NCI-H82 (cell line): ENCODE measurements at regions not wholly inside any gene's neighbourhood (a gene's known extent, or its start where the extent isn't known, plus 50 kb on each side); places are given as distances from the start of the nearest gene placed in this dataset.
"Not testable (repeated sequence)": the region's sequence is repeated elsewhere in the genome, so short reads cannot be mapped to it uniquely, and the experiment has no call there.

Experiments used
- DNase-seq: peaks from one replicate; lab custom pipeline; 2025; lab: John Stamatoyannopoulos, UW

DNA sequence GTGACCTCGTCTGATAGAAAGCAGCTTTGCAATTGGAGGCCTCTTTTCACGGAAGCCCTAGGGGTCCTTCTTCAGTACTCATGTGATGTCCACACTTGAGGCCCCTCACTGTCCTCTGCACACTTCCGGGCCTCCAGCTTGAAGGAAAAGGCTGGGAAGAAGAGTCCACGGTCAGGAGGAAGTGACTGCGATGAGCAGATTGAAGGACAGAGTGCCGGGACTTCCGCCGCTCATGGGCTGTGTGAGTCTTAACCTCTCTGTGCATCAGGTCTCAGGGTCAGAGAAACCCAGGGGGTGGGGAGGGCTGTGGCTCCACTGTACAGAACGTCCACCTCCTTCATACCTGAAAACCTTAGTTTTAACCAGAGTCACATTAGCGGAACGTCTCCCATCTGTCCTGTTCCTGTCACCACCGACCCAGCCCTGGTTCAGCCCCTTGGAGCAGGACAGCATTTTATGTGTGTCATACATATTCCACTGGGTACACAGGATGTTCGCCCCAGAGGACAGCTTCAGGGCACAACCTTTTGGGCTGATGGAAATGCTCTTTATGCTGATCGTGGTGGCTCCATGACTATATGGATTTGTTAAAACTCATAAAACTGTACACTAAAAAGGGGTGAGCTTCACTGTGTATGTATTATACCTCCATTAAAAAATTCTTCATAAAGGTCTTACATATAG, 51.0 kb upstream of the SORCS2 start:
- DNase-seq = no peak

DNA sequence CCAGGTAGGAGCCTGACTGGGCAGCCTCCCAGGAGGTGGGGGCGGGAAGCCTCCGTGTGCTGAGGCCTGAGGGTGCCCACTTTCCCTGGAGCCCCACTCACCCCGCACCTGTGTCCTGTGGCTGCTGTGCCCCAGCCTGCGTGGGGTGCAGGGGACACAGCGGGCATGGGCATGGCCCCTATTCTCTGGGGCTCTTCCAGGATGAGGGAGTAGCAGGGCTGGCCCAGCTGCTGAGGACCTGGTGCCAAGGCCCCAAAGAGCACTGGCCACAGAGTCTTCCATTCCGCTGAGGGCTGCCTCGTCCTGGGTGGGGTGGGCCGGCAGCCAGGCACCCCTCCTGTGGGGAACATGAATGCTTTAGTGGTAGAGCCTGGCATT, 51.7 kb upstream of the SORCS2 start:
- no peak for DNase-seq

DNA sequence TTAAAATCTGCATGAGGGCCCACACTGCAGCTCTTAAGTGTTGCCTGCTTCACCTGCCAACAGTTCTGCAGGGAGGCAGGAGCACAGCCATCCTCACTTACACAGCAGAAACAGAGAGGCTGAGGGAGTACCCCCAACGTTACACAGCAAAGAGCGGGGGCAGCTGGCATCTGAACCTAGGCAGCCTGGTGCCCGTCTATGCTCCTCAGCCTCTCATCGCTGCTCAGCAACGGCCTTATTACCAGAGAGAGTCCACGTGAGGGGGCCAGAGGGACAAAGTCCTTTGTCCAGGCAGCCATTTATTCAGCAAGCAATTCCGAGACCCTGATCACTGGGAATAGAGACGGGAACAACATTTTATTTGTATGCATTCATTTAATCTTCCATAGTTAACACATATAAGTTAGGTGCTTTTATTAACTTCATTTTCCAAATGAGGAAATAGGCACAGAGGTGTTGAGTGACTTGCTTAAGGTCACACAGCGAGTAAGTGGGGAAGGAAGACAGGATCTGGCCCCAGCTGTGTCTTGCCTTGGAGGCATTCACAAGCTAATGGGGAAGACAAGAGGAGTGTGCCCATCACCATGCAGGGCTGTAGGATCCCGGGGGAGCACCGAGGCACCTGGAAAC, 52.2 kb upstream of the SORCS2 start:
- DNase-seq = no peak

DNA sequence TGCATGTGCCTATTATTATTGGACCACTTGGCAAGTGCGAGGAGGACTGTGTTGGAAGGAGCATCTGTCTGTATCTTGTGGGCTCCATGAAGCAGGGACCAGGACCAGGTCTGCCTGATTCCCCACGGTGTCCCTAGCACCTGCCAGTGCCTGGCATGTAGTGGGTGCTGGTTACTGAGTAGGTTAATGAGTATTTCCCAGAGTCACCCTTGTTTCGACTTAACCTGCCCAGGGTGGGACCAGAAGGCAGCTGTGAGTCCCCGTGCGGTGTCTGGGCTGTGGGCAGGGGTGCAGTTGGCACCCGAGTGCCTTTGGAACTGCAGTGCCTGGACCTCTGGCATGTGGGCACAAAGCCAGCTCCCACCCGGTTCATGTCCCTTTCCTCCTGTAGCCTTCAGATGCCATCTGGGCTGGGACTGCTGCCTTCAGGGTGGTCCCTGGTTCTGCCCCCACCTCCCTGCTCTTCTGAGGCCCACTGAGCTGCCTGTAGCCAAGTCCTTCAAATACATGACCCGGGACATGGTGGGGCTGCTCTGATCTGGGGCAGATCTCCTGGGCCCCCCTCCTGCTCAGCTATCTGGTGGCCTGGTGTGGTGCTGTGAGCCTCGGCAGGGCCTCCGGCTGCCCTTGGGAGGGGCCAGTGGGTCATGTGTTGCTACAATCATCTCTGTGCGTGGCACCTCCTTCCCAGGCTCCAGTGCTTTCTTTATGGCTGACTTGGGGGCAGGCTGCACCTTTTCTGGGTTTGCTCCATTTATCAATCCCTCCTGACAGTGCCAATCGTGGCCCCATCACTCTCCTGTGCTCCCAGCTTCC, 53.0 kb upstream of the SORCS2 start:
- DNase-seq = no peak

DNA sequence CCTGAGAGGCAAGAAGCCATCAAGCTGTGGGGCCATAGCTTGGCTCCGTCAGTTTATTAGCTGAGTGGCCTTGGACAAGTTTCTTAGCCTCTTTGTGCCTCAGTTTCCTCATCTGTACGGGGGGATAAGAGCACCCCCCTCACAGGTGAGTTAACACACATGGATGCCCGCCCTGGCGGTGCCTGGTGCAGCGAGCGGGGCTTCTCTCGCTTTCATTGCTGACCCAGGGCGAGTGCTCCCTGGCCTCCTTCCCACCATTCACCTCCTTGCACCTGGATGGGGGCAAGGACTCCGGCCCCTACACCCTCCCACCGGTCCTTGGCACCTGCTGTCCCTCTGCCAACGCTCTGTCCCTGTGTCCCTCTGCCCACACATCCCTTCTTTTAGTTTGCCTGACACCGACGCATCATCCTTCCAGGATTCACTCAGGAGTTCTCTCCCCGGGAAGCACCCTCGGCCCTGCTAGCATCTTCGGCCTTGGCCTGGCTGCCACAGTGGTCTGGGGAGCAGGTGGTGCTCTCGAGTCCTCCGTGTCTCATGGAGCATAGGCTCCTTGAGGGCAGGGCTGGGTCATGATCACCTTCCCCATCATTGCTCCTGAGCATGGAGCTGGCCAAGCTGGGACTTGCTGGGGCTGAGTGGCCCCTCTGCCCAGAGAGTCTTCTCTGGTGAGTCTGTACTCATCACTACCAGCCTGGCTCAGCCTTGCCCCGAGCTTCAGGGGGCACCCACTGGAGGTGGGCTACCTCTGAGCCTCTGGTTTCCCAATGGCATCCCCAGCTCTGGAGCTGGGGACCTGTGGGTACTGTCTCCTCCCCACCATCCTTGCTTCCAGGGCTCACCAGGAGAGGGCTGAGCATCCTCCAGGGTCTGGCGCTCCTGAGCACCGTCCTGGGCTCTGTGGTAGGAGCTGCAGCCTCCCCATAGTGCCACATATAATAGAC, 53.8 kb upstream of the SORCS2 start:
- no peak for DNase-seq

DNA sequence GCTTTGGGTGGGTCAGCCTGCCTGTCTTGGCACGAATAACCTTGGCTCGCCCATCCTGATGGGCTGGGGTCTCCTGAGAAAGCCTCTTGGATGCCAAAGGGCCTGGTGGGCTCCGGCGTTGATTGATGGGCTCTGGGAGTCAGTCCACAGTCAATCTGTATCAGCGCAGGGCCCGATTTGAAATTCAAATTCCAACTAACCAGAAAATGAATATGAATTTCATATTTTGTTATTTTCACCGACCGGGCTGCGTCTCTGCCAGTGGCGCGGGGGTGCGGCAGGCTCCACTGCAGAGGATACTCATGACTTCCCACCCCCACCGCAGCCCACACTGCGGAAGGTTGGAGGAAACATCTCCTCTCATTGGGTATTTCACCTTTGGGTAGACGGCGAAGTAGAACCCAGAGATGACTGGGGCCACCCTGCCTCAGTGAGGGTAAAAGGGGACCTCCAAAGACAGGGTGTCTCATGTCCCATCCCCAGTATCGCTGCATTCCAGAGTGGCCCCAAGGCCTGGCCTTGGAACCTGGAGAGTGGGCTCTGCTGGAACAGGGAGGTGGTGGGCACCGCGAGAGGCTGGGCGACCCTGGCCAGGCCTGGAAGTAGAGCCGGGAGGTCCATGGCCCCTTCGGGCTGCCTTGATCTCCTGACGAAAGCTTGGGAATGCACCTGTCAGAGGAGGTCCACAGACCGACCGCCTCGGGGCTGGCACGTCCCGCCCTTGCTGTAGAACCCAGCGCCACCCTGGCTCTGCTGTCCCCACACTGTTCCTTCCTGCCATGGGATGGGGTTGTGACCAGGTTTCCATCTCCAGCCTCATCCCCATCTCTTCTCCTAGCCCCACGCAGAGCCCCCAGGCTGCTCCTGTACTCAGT, 54.8 kb upstream of the SORCS2 start:
- DNase-seq = no peak

DNA sequence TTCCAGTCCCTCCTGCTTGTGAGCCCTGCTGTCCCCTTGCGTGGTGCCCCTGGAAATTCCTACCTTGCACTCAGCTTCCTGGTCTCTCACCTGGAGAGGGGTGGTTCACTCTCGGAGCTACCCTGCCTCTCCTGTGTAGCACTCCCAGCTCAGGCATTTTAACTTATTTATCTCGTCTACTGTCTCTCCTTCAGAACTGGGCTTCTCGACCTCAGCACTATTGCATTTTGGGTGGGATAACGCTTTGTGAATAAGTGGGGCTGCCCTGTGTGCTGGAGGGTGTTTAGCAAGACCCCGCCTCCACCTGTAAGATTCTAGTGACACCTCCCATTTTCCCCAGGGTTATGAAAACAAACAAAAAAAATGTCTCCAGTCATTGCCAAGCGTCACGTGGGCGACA, 56.0 kb upstream of the SORCS2 start:
- DNase-seq = no peak

DNA sequence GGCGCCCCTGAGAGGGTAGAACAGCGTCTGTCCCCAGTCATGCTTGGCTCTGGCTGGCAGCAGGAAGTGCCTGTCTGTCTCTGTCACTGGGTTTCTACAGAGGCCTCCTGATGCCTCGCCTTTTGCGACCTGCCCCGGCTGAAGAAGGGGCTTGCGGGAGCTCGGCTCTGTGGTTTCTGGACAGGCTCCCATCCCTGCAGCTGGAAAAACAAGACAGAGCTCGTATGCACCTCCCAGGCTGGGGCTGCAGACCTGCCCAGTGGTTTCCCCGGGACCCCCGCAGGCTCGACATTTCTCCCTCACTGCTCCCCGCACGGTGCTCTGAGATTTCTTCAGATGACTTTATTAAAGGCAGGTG, 57.0 kb upstream of the SORCS2 start:
- DNase-seq = no peak

DNA sequence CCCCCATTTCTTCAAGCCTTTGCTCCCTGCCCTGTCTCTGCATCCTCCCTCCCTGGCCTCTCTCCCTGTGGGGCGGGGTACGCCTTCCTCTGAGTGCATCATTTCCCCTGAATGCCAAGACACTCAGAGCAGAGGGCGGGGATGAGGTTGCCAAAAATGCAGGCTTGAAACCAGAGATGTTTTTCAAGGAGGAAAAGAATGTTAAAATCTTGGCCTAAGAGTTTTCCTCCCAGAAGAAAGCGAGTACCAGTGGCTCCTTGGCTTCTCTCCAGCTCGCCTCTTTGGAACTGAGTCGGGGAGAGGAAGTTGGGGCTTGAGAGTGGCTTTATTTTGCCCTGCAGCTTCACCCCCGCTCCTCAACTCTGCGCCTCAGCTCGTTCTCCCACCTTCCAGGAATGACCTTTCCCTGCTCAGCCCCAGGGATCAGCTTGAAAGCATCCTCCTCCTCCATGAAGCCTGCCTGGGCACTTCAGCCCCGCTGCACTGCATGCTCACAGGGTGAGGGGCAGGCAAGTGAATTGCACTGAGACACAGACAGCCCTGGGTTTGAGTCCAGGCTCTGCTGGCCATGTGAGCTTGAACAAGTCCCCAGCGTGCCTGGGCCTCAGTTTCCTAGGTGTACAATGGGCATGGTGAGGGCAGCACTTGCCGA, 57.5 kb upstream of the SORCS2 start:
- no peak for DNase-seq

DNA sequence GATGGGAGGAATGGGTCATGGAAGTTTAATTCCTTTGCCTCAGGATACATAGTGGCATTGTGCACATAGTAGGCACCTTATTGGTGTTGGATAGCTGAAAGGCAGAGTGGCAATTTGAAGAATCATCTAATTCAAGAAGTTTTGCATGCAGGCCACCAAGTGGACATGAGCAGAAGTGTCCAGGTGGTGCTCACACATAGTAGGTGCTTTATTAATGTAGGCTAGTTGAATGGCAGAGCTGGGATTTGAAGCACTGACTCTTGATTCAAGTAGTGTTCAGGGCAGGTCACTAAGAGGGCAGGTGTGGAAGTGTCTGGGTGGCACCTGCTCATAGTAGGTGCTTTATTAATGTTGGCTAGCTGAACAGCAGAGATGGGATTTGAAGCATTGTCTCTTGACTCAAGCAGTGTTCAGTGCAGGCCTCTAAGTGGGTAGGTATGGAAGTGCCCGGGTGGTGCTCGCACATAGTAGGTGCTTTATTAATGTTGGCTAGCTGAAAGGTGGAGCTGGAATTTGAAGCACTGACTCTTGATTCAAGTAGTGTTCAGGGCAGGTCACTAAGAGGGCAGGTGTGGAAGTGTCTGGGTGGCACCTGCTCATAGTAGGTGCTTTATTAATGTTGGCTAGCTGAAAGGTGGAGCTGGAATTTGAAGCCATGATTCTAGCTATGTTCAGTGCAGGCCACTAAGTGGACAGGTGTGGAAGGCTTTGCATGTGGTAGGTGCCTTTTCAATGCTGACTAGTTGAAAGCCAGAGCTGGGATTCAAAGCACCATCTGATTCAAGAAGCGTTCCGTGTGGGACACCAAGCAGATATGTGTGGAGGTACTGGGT, 58.3 kb upstream of the SORCS2 start:
- DNase-seq = not testable (repeated sequence)

DNA sequence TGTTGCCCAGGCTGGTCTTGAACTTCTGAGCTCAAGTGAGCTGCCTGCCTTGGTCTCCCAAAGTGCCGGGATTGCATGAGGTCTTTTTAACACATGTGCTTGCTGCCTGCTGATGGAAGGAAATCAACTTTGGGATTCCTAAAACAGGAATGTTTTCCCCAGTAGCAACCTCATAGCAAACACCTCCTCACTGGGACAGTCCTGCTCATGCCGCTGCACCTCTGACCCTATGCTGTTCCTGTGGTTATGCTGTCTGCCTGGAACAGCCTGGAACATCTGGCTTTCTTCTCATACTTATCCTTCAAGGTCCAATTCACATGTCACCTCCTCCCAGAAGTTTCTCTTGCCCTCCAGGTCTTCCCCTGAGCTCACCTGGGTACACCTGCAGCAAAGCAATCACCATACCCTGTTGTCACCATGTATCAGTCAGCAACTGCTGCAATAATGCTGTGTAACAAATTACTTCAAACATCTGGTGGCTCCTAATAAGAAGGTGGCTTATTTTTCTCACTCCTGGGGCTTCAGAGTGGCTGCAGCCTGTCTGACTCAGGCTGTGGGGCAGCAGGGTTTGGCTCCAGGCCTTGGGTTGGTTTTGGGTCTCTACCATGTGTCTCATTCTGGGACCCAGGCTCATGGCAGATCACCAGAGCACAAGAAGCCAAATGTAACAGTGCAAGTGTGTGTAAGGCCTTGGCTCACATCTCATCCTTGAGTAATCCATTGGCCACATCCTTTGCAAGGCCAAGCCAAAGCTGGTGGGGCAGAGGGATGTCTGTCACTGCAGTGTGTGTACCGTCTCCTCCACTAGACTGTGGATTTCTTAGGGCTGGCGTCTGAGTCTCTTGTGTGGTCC, 59.4 kb upstream of the SORCS2 start:
- no peak for DNase-seq

DNA sequence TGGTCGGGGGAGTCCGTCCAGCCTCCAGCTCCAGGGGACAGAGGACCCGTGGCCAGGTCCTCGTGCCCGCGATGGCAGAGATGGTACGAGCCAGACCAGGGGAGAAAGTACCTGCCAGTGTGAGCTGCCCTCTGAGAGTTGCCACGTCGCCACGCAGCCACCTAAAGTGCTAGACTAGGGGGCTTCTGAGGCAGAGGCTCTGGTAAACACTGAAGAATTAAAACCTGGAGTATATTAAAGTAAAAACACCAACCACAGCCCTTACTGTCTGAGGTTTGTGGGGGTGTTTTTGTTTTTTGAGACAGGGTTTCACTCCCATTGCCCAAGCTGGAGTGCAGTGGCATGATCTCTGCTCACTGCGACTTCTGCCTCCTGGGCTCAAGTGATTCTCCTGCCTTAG, 60.1 kb upstream of the SORCS2 start:
- no peak for DNase-seq

DNA sequence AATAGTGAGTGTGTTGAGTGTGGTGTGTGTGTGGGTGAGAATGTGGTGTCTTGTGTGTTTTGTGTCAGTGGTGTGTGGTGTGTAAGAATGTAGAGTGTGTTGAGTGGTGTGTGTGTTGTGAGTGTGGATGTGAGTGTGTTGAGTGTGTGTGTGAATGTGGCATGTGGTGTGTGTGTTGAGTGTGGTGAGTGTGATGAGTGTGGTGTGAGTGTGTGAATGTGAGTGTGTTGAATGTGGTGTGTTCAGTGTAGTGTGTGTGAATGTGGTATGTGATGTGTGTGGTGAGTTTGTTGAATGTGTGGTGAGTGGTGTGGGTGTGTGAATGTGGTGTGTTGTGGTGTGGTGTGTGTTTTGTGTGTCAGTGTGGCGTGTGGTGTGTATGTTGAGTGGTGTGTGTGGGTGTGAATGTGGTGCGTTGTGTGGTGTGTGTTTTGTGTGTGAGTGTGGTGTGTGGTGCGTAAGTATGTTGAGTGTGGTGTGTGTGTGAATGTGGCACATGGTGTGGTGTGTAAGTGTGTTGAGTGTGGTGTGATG, 60.8 kb upstream of the SORCS2 start:
- DNase-seq = no peak

DNA sequence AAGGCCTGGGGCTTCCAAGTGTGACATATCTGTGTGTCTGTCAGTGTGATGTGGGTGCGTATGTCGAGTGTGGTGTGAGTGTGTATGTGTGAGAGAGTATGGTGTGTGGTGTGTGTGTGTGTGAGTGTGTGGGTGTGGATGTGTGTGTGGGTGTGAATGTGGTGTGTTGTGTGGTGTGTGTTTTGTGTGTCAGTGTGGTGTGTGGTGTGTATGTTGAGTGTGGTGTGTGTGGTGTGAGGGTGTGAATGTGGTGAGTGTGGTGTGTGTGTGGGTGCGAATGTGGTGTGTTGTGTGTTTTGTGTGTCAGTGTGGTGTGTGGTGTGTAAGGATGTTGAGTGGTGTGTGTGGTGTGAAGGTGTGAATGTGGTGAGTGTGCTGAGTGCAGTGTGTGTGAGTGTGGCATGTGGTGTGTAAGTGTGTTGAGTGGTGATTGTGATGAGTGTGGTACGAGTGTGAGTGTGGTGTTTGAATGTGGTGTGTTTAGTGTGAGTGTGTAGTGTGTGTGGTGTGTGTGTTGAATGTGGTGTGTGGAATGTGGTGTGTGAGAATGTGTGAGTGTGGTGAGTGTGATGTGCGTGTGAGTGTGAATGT, 61.6 kb upstream of the SORCS2 start:
- DNase-seq = no peak

DNA sequence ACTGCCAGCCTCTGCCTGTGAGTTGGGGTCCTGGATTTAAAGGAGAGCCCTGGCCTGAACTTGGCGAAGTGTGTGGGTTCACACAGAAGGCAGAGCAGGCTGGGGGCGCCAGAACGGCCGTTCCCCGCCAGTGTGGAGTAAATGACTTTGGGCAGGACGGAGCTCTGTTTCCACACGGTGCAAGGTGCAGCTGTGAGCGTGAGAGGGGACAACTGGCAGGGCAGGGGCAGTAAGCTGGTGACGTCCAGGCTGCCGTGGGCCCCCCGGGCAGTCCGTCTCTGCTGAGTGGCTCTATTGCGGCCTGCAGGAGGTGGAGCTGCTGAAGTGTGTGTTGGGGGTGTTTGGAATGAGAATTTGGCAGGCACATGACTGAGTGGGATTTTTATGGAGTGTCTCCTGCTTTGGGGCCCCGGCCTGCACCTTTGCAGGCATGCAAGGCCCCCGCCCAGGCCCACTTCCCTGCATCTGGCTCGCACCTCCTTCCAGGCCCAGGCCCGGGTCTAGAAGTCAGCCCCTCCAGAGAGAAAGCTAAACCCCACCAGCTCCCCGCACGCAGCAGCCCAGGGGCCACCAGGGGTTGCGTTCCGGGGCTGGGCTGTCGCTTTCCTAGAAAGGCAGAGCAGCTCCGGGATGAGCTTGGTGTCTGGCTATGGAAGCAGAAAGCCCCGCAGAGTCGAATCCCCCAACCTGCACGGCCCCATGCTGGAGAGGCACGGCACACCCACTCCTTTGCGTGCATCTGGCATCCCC, 62.2 kb upstream of the GRPEL1 start:
- DNase-seq = no peak

DNA sequence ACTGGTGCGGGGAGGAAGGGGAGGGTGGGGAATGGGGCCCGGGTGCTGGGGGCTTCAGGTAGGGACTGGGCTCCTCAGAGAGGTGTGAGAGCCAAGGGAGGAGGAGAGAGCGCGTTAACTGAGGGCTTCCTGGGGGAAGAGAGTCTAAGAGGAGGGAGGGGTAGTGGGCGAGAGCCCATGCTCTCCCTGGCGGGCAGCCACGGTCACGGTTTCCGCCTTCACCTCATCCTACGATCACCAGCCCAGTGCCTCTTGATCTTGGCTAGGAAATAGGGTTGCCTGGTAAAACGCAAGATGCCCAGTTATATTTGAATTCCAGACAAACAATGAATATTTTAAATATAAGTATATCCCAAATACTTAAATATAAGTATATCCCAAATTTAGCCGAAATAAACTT, 60.8 kb upstream of the GRPEL1 start:
- DNase-seq = no peak

DNA sequence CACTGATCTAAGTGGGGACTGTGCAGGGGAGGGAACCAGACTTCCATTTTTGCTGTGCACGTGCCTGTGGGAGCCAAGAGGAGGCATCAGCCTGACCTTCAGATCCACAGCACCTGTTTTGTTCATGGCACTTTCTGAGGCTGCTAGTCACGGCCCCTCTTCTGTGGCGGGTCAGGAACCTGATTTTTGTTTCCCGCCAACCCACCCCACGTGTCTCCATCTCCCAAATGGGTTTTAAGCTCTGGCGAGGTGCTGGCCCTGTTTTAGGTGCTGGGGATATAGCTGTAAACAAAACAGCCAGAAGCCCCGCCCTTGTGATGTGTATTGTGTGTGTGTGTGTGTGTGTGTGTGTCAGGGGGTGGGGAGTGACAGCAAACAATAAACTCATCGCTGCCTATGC, 60.4 kb upstream of the GRPEL1 start:
- no peak for DNase-seq
